Neural cell (in vitro differentiated cells): ENCODE measurements at regions not wholly inside any gene's neighbourhood (a gene's known extent, or its start where the extent isn't known, plus 50 kb on each side); places are given as distances from the start of the nearest gene placed in this dataset.

ENCODE experiments used
- H2AFZ ChIP-seq: fragments of 200-600, 300-800 bp; sonication (generic), shearing (Covaris generic); 2 replicates; pipeline ENCODE4 v1.6.0; 2014; ENCODE audit warnings: low read depth, mild to moderate bottlenecking, antibody characterized with exemption, low read length, moderate library complexity
- H3F3A ChIP-seq: fragments of 200-600 bp; shearing (Covaris generic); 2 replicates; pipeline ENCODE4 v1.6.1; 2016; ENCODE audit warnings: mild to moderate bottlenecking, moderate library complexity, mixed read lengths, antibody characterized with exemption, low read length; ENCODE audit not compliant: insufficient read depth, poor library complexity, severe bottlenecking
- H3K27ac ChIP-seq: fragments of 200-600, 300-800 bp; sonication (generic), shearing (Covaris generic); 2 replicates; pipeline ENCODE4 v1.5.1; 2014; ENCODE audit warnings: mild to moderate bottlenecking, low read length, moderate library complexity
- H3K27me3 ChIP-seq: fragments of 300-800, 200-600 bp; sonication (generic), shearing (Covaris generic); 2 replicates; pipeline ENCODE4 v1.6.0; 2014; ENCODE audit warnings: mild to moderate bottlenecking, low read depth, low read length, moderate library complexity; ENCODE audit not compliant: insufficient read depth
- H3K36me3 ChIP-seq: fragments of 300-800, 200-600 bp; sonication (generic), shearing (Covaris generic); 2 replicates; pipeline ENCODE4 v1.5.1; 2014; ENCODE audit warnings: mild to moderate bottlenecking, antibody characterized with exemption, low read length, moderate library complexity; ENCODE audit not compliant: insufficient read depth
- H3K4me2 ChIP-seq: fragments of 300-800, 200-600 bp; sonication (generic), shearing (Covaris generic); 2 replicates; pipeline ENCODE4 v1.6.0; 2014; ENCODE audit warnings: mild to moderate bottlenecking, low read length
- H3K4me3 ChIP-seq: fragments of 300-800, 200-600 bp; sonication (generic), shearing (Covaris generic); 2 replicates; pipeline ENCODE4 v1.5.1; 2014; ENCODE audit warnings: mild to moderate bottlenecking, low read length, moderate library complexity
- H3K79me2 ChIP-seq: fragments of 200-600 bp; shearing (Covaris generic); replicated peaks from 2 replicates; pipeline ENCODE4 v1.6.0; 2014; ENCODE audit warnings: mild to moderate bottlenecking, low read length, moderate library complexity; ENCODE audit not compliant: insufficient read depth
- H3K9ac ChIP-seq: fragments of 300-800, 200-600 bp; sonication (generic), shearing (Covaris generic); 2 replicates; pipeline ENCODE4 v1.6.1; 2016; ENCODE audit warnings: mild to moderate bottlenecking, low read length, mixed read lengths
- H3K9me2 ChIP-seq: fragments of 200-600 bp; shearing (Covaris generic); 2 replicates; pipeline ENCODE4 v1.6.1; 2016; ENCODE audit warnings: mild to moderate bottlenecking, low read length, mixed read lengths; ENCODE audit not compliant: insufficient read depth
- H3K9me3 ChIP-seq: fragments of 200-600, 300-800 bp; sonication (generic), shearing (Covaris generic); 2 replicates; pipeline ENCODE4 v1.6.1; 2016; ENCODE audit warnings: mild to moderate bottlenecking, mixed run types, low read length, moderate library complexity, mixed read lengths
- H4K20me1 ChIP-seq: fragments of 200-600 bp; shearing (Covaris generic); 2 replicates; pipeline ENCODE4 v1.6.1; 2016; ENCODE audit warnings: mild to moderate bottlenecking, mixed run types; ENCODE audit not compliant: insufficient read depth
- EP300 ChIP-seq: fragments of 450-650 bp; conservative IDR thresholded peaks from 2 replicates; pipeline ENCODE4 v1.6.1; 2014; ENCODE audit warnings: antibody characterized with exemption, mild to moderate bottlenecking, moderate library complexity; ENCODE audit not compliant: poor library complexity, severe bottlenecking
- EZH2 ChIP-seq: fragments of 200-600, 300-800 bp; shearing (Covaris generic), sonication (generic); IDR thresholded peaks from 2 replicates; pipeline ENCODE4 v1.6.1; 2014; ENCODE audit warnings: antibody characterized with exemption, low read length, borderline replicate concordance, mild to moderate bottlenecking; ENCODE audit not compliant: insufficient read depth, poor library complexity, severe bottlenecking
- MXI1 ChIP-seq: fragments of 450-650 bp; conservative IDR thresholded peaks from 2 replicates; pipeline ENCODE4 v1.6.1; 2014; ENCODE audit warnings: antibody characterized with exemption, mild to moderate bottlenecking; ENCODE audit not compliant: poor library complexity, severe bottlenecking
- POLR2AphosphoS5 ChIP-seq: IDR thresholded peaks from 2 replicates; pipeline ENCODE4 v1.6.1; 2012
- RAD21 ChIP-seq: fragments of 450-650 bp; conservative IDR thresholded peaks from 2 replicates; pipeline ENCODE4 v1.6.1; 2014; ENCODE audit warnings: antibody characterized with exemption, mild to moderate bottlenecking, moderate library complexity
- SMC3 ChIP-seq: fragments of 450-650 bp; conservative IDR thresholded peaks from 2 replicates; pipeline ENCODE4 v1.6.1; 2014; ENCODE audit warnings: antibody characterized with exemption, mild to moderate bottlenecking, moderate library complexity; ENCODE audit not compliant: poor library complexity
- TAF1 ChIP-seq: IDR thresholded peaks from 2 replicates; pipeline ENCODE4 v1.6.1; 2012; ENCODE audit warnings: low read depth
- TF ChIP-seq, protein P1 (sequence below): IDR thresholded peaks from 2 replicates; pipeline ENCODE4 v1.6.1; 2012; ENCODE audit warnings: borderline replicate concordance
- TF ChIP-seq, protein P2 (sequence below): fragments of 450-650 bp; IDR thresholded peaks from 2 replicates; pipeline ENCODE4 v1.5.1; 2014; ENCODE audit warnings: antibody characterized with exemption, mild to moderate bottlenecking, moderate library complexity; ENCODE audit not compliant: poor library complexity, severe bottlenecking

DNA sequence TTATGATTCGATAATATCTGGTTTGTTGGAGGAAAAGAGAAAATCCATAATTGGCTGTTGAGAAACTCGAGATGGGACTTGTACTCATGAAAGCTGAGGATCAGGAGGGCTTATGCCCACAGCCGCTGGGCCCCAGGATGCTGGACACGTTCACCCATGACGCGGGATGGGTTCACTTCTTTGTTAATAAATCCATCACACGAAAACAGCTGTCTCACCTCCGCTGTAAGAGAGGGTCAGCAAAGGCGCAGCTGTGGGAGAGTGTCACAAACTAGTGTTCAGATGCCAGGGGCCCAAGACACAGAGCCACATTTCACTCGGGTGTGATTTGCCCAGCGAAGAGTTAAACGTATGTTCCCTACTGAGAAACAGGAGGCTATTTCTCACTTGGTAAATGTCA lies 315.1 kb downstream of the THBS2 start:
- Histone ChIP-seq H3K9me3 (no peaks in the 10 kb centered on the region), H3K4me2 (no peak overlapping the region), H3K36me3 (no peaks in the 10 kb centered on the region), H3K9me2 (no peaks in the 10 kb centered on the region), H3K4me3 (no peak overlapping the region), H3K9ac (no peak overlapping the region), H3K79me2 (no peaks in the 10 kb centered on the region), H2AFZ (no peak overlapping the region), H3K27ac (no peak overlapping the region), H3F3A (no peaks in the 10 kb centered on the region), H3K27me3 (no peaks in the 10 kb centered on the region), H4K20me1 (no peaks in the 10 kb centered on the region)
- no peak for TF ChIP-seq TAF1
- no peak for TF ChIP-seq MXI1
- TF ChIP-seq, protein P1, sequence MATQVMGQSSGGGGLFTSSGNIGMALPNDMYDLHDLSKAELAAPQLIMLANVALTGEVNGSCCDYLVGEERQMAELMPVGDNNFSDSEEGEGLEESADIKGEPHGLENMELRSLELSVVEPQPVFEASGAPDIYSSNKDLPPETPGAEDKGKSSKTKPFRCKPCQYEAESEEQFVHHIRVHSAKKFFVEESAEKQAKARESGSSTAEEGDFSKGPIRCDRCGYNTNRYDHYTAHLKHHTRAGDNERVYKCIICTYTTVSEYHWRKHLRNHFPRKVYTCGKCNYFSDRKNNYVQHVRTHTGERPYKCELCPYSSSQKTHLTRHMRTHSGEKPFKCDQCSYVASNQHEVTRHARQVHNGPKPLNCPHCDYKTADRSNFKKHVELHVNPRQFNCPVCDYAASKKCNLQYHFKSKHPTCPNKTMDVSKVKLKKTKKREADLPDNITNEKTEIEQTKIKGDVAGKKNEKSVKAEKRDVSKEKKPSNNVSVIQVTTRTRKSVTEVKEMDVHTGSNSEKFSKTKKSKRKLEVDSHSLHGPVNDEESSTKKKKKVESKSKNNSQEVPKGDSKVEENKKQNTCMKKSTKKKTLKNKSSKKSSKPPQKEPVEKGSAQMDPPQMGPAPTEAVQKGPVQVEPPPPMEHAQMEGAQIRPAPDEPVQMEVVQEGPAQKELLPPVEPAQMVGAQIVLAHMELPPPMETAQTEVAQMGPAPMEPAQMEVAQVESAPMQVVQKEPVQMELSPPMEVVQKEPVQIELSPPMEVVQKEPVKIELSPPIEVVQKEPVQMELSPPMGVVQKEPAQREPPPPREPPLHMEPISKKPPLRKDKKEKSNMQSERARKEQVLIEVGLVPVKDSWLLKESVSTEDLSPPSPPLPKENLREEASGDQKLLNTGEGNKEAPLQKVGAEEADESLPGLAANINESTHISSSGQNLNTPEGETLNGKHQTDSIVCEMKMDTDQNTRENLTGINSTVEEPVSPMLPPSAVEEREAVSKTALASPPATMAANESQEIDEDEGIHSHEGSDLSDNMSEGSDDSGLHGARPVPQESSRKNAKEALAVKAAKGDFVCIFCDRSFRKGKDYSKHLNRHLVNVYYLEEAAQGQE, result no peak
- TF ChIP-seq EP300, result no peak
- TF ChIP-seq EZH2, result no peak
- TF ChIP-seq RAD21, result no peak
- TF ChIP-seq, protein P2, sequence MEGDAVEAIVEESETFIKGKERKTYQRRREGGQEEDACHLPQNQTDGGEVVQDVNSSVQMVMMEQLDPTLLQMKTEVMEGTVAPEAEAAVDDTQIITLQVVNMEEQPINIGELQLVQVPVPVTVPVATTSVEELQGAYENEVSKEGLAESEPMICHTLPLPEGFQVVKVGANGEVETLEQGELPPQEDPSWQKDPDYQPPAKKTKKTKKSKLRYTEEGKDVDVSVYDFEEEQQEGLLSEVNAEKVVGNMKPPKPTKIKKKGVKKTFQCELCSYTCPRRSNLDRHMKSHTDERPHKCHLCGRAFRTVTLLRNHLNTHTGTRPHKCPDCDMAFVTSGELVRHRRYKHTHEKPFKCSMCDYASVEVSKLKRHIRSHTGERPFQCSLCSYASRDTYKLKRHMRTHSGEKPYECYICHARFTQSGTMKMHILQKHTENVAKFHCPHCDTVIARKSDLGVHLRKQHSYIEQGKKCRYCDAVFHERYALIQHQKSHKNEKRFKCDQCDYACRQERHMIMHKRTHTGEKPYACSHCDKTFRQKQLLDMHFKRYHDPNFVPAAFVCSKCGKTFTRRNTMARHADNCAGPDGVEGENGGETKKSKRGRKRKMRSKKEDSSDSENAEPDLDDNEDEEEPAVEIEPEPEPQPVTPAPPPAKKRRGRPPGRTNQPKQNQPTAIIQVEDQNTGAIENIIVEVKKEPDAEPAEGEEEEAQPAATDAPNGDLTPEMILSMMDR, result no peak
- TF ChIP-seq SMC3, result no peak
- no peak for TF ChIP-seq POLR2AphosphoS5

DNA sequence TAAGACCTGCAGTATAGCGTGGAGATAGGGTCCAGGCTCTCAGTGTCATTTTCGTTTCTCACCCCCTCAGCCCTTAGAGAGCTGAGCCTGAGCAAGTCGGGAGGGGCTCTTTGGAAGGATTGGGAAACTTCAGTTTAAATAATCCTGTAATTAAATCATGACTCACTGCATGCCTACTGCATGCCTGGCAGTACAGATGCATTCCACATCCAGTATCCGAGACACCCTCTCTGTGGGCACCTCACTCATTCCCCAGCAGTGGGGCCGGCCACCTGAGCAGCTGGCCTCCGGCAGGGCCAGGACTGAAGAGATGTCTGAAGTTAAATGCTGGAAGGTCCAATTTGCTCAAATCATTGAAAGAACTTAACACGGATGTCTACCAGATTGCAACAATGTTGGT lies 316.6 kb downstream of the THBS2 start:
- no peaks in the 10 kb centered on the region for H4K20me1 ChIP-seq
- no peaks in the 10 kb centered on the region for H3K79me2 ChIP-seq
- no peak overlapping the region for H3K9ac ChIP-seq
- H3K27ac ChIP-seq, result no peak overlapping the region
- no peaks in the 10 kb centered on the region for H3K9me2 ChIP-seq
- no peak overlapping the region for H3K4me3 ChIP-seq
- no peaks in the 10 kb centered on the region for H3K9me3 ChIP-seq
- no peak overlapping the region for H3K4me2 ChIP-seq
- H2AFZ ChIP-seq, result no peak overlapping the region
- TF ChIP-seq POLR2AphosphoS5, result no peak
- TF ChIP-seq TAF1, result no peak
- TF ChIP-seq, protein P2, result no peak
- TF ChIP-seq EP300, result no peak
- no peak for TF ChIP-seq RAD21
- TF ChIP-seq EZH2, result no peak
- no peak for TF ChIP-seq SMC3
- no peak for TF ChIP-seq MXI1
- TF ChIP-seq, protein P1, result no peak
- H3K27me3 ChIP-seq, result no peaks in the 10 kb centered on the region
- H3K36me3 ChIP-seq, result no peaks in the 10 kb centered on the region
- no peaks in the 10 kb centered on the region for H3F3A ChIP-seq
